GM12875 (cell line): ENCODE measurements at regions not wholly inside any gene's neighbourhood (a gene's known extent, or its start where the extent isn't known, plus 50 kb on each side); places are given as distances from the start of the nearest gene placed in this dataset.
"Not testable (repeated sequence)": the region's sequence is repeated elsewhere in the genome, so short reads cannot be mapped to it uniquely, and the experiment has no call there.

Source experiments
- H3K4me3 ChIP-seq: one replicate; pipeline ENCODE4 v1.5.1; 2011; ENCODE audit warnings: low read depth, low read length, control low read depth
- CTCF ChIP-seq: IDR thresholded peaks from 2 replicates; pipeline ENCODE4 v1.5.1; 2011; ENCODE audit warnings: low read depth, mild to moderate bottlenecking, control low read depth, inconsistent platforms, low read length, moderate library complexity, borderline replicate concordance; ENCODE audit not compliant: insufficient read depth

GRCh38 chr10:29820890-29821461 is 186.2 kb upstream of the SVIL start:
- TF ChIP-seq CTCF: no peak
- no peak overlapping the region for H3K4me3 ChIP-seq

- no peak for TF ChIP-seq CTCF
- no peak overlapping the region for H3K4me3 ChIP-seq
Observed at GRCh38 chr10:29816801-29817558, 182.2 kb upstream of the SVIL start.

- TF ChIP-seq CTCF: no peak
- H3K4me3 ChIP-seq: no peak overlapping the region
Observed at GRCh38 chr10:29815572-29815971, 180.8 kb upstream of the SVIL start.

- no peak for TF ChIP-seq CTCF
- no peak overlapping the region for H3K4me3 ChIP-seq
Observed at GRCh38 chr10:29811751-29812427, 177.1 kb upstream of the SVIL start.

- no peak for TF ChIP-seq CTCF
Observed at GRCh38 chr10:29810816-29811215, 176.0 kb upstream of the SVIL start.

GRCh38 chr10:29810231-29810630 is 175.5 kb upstream of the SVIL start:
- not testable (repeated sequence) for H3K4me3 ChIP-seq

More at GRCh38 chr10:29810816-29811215, 176.0 kb upstream of the SVIL start:
- H3K4me3 ChIP-seq: no peak overlapping the region

GRCh38 chr10:29809383-29809782 is 174.6 kb upstream of the SVIL start:
- TF ChIP-seq CTCF: no peak
- H3K4me3 ChIP-seq: no peak overlapping the region
